SK-N-MC (cell line): ENCODE measurements at regions not wholly inside any gene's neighbourhood (a gene's known extent, or its start where the extent isn't known, plus 50 kb on each side); places are given as distances from the start of the nearest gene placed in this dataset.

ENCODE experiments used
- EZH2 ChIP-seq: fragments of 200-600 bp; sonication (generic); IDR thresholded peaks from one replicate; pipeline ENCODE4 v1.6.1; 2017; ENCODE audit warnings: antibody characterized with exemption
- FOXP2 ChIP-seq: optimal IDR thresholded peaks from 2 replicates; pipeline ENCODE3; 2011; ENCODE audit warnings: mild to moderate bottlenecking, moderate library complexity; ENCODE audit not compliant: insufficient read depth; ENCODE audit errors: extremely low read length, control extremely low read depth
- POLR2AphosphoS5 ChIP-seq: IDR thresholded peaks from 2 replicates; pipeline ENCODE4 v1.6.1; 2012; ENCODE audit warnings: mild to moderate bottlenecking, low read depth, low read length, borderline replicate concordance

- TF ChIP-seq EZH2 = no peak
- no peak for TF ChIP-seq POLR2AphosphoS5
- no peak for TF ChIP-seq FOXP2
Observed at GRCh38 chr2:175539122-175539521, 357.6 kb upstream of the ATP5MC3 start.
